ENCODE measurements at regions not wholly inside any gene's neighbourhood (a gene's known extent, or its start where the extent isn't known, plus 50 kb on each side); places are given as distances from the start of the nearest gene placed in this dataset.
"Not testable (repeated sequence)": the region's sequence is repeated elsewhere in the genome, so short reads cannot be mapped to it uniquely, and the experiment has no call there.

DNA sequence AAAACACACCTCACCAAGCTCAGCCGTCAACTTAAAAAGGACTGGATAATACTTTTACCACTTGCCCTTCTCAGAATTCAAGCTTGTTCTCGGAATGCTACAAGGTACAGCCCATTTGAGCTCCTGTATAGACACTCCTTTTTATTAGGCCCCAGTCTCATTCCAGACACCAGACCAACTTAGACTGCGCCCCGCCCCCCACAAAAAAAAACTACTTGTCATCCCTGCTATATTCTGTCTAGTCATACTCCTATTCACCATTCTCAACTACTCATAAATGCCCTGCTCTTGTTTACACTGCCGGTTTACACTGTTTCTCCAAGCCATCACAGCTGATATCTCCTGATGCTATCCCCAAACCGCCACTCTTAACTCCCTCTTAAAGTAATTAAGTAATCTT is 1220.5 kb downstream of the OTOL1 start:
- not testable (repeated sequence) for H3K36me3 Mint-ChIP-seq (ENCODE audit: low read depth); H3K27me3 Mint-ChIP-seq; H3K27ac Mint-ChIP-seq; H3K4me3 Mint-ChIP-seq; H3K4me1 Mint-ChIP-seq; H3K9me3 Mint-ChIP-seq; ATAC-seq (replicated peaks)

DNA sequence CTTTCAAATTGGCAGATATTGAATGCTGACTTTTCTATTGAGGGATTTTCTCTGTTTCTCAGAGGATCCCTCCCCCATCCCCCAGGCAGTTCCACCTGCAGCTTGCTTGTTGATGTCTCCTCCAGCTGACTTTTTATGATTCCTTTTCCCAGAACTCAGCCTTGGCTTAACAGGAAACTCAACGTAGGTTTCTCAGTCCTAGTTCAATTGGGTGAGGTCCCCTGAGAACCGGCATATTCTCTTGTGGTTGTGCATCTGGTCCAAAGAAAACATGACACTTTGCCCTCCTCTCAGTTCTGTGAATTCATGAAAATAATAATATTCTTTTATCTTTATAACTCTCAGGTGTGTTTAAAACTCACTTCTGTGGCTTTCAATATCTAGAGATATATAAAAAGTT is 1222.1 kb downstream of the OTOL1 start:
- H3K27me3 Mint-ChIP-seq, result no peaks in the 10 kb centered on the region
- H3K27ac Mint-ChIP-seq, result no peak overlapping the region
- H3K4me3 Mint-ChIP-seq, result no peak overlapping the region
- no peak for ATAC-seq (replicated peaks)
- H3K4me1 Mint-ChIP-seq, result no peaks in the 10 kb centered on the region
- no peaks in the 10 kb centered on the region for H3K36me3 Mint-ChIP-seq (ENCODE audit: low read depth)
- H3K9me3 Mint-ChIP-seq, result no peaks in the 10 kb centered on the region

DNA sequence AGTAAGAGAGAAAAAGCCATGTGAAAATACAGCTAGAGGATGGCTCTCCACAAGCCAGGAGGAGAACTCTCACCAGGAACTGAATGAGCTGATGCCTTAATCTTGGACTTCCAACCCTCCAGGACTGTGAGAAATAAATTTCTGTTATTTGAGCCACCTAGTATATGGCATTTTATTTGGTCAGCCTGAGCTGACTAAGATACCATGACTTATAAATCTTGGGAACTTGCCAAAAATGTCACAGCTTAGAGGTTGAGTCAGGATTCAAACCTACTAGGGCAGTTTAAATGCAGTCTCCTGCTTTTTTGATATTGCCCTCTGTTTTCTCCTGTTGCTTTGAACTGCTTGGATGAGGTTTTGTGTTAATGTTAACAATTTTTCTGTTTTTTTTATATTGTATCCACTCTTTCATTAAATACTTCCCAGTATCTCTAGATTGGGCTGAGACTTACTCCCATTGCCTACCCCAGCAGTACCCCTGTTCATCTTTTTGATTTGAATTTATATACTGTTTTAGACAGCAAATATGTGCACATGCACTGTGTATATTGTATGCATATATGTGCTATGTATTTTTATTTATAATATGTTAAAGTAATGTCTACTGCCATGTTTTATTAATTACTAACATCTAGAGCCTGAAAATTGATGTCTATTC is 1223.2 kb downstream of the OTOL1 start:
- no peak for ATAC-seq (replicated peaks)
- Mint-ChIP-seq H3K27me3 (no peaks in the 10 kb centered on the region), H3K9me3 (no peaks in the 10 kb centered on the region), H3K27ac (no peak overlapping the region), H3K4me1 (no peaks in the 10 kb centered on the region), H3K36me3 (ENCODE audit: low read depth) (no peaks in the 10 kb centered on the region), H3K4me3 (no peak overlapping the region)

DNA sequence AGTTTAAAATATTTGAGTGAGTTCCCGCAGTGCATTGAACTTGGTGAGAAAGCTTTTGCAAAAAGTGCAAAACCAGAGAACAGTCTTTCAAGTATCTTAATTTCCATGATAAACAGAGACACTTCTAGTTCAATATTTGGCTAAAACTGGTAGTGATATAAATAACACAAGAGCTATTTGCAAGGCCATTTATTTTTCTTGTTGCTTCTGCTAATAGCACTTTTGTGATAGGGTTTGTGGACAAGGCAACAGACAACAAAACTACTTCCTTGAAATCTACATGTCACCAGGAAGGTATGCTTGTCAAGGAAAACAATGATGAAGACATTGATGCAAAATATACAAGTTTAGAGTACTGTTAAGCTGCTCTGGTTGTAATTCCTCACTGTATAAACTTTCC is 1225.1 kb downstream of the OTOL1 start:
- H3K27me3 Mint-ChIP-seq, result no peaks in the 10 kb centered on the region
- no peaks in the 10 kb centered on the region for H3K36me3 Mint-ChIP-seq (ENCODE audit: low read depth)
- H3K9me3 Mint-ChIP-seq, result no peaks in the 10 kb centered on the region
- no peaks in the 10 kb centered on the region for H3K4me1 Mint-ChIP-seq
- H3K27ac Mint-ChIP-seq, result no peak overlapping the region
- no peak overlapping the region for H3K4me3 Mint-ChIP-seq
- ATAC-seq (replicated peaks), result no peak

DNA sequence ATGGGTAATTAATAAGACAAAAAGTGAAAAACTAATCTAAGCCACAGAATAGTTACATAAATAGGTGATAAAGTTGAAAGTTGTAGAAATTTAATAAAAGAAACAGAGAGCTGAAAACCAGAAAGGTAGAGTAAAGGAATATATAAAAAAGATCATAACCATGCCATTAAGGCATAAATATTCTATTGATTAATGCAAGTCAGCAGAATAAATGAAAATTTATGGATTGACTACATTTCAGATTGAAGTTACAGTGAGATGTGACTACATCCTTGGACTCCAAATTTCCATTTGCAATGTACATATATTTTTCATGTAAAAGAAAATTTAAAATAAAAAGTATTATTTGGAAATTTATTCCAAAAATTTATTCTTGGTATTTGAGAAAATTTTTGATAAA is 1225.7 kb downstream of the OTOL1 start:
- no peak overlapping the region for H3K27ac Mint-ChIP-seq
- no peak for ATAC-seq (replicated peaks)
- no peaks in the 10 kb centered on the region for H3K27me3 Mint-ChIP-seq
- no peaks in the 10 kb centered on the region for H3K9me3 Mint-ChIP-seq
- no peak overlapping the region for H3K4me3 Mint-ChIP-seq
- H3K36me3 Mint-ChIP-seq (ENCODE audit: low read depth), result no peaks in the 10 kb centered on the region
- no peaks in the 10 kb centered on the region for H3K4me1 Mint-ChIP-seq

DNA sequence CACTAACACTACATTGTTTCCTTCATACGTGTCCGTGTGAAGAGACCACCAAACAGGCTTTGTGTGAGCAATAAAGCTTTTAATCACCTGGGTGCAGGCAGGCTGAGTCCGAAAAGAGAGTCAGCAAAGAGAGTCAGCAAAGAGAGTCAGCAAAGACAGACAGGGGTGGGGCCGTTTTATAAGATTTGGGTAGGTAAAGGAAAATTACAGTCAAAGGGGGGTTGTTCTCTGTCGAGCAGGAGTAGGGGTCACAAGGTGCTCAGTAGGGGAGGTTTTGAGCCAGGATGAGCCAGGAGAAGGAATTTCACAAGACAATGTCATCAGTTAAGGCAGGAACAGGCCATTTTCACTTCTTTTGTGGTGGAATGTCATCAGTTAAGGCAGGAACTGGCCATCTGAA is 1226.2 kb downstream of the OTOL1 start:
- H3K4me1 Mint-ChIP-seq; ATAC-seq (replicated peaks): not testable (repeated sequence)

DNA sequence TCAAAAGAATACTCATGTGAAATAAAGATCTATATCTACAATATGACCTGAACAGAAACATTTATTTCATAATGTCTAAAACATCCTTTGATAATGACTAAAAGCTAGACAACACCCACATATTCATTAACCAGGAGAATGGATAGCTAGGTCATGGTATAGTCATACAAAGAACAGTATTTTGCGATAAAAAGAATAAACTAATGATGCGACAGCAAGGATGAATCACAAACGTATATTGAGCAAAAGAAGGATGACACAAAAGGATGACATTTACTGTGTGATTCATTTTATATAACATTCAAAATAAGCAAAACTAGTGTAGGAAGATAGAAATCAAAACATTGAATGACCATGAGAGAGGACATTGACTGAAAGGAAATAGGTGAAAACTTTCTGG is 1233.1 kb downstream of the OTOL1 start:
- H3K4me3 Mint-ChIP-seq, result no peak overlapping the region
- no peaks in the 10 kb centered on the region for H3K36me3 Mint-ChIP-seq (ENCODE audit: low read depth)
- H3K27me3 Mint-ChIP-seq, result no peaks in the 10 kb centered on the region
- no peak overlapping the region for H3K27ac Mint-ChIP-seq
- ATAC-seq (replicated peaks), result no peak
- no peaks in the 10 kb centered on the region for H3K4me1 Mint-ChIP-seq
- H3K9me3 Mint-ChIP-seq, result peaks cover 17% of the 10 kb centered on the region

More for the DNA sequence above, 1226.2 kb downstream of the OTOL1 start:
- H3K4me3 Mint-ChIP-seq; H3K27ac Mint-ChIP-seq; H3K36me3 Mint-ChIP-seq (ENCODE audit: low read depth); H3K9me3 Mint-ChIP-seq; H3K27me3 Mint-ChIP-seq: not testable (repeated sequence)

DNA sequence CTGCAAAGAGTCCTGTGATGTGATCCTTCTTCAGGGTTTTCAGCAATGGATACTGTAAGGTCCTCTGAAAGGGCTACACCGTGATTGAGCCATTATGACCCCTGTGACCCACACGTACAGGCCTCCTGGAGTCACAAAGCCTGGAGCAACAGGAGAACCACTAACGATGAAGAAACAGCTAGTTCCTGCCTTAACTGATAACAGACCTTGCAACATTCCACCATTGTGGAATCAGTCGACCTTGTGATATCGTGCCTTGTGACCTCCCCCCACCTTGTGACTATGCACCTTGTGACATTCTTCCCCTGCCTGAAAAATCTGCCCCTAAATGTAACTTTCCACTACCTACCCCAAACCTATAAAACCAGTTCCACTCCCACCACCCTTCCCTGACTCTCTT is 1235.4 kb downstream of the OTOL1 start:
- not testable (repeated sequence) for H3K27me3 Mint-ChIP-seq; H3K4me1 Mint-ChIP-seq; H3K27ac Mint-ChIP-seq; H3K36me3 Mint-ChIP-seq (ENCODE audit: low read depth); H3K4me3 Mint-ChIP-seq; ATAC-seq (replicated peaks)
- peaks cover 17% of the 10 kb centered on the region for H3K9me3 Mint-ChIP-seq

DNA sequence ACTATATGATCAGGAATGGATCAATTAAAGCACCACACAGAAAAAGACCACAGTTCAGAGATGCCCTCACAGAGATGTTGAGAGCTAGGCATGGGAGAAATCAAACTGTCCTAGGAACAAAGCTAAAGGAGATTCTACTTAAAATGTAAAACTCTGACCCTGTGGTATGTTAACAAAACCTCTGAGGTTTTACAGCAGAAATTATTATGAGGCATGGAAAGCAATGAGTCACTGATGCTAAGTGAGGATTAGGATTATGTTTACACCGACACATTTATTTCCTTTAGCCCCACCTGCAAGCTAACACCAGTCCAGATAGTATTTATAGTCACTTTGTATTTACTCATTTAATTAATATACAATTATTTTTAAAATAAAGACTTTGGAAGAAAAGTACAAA is 1242.2 kb downstream of the OTOL1 start:
- H3K36me3 Mint-ChIP-seq (ENCODE audit: low read depth), result no peaks in the 10 kb centered on the region
- H3K27ac Mint-ChIP-seq, result no peak overlapping the region
- H3K27me3 Mint-ChIP-seq, result no peaks in the 10 kb centered on the region
- H3K4me1 Mint-ChIP-seq, result no peaks in the 10 kb centered on the region
- H3K4me3 Mint-ChIP-seq, result no peak overlapping the region
- H3K9me3 Mint-ChIP-seq, result peaks cover 8% of the 10 kb centered on the region
- ATAC-seq (replicated peaks), result no peak

DNA sequence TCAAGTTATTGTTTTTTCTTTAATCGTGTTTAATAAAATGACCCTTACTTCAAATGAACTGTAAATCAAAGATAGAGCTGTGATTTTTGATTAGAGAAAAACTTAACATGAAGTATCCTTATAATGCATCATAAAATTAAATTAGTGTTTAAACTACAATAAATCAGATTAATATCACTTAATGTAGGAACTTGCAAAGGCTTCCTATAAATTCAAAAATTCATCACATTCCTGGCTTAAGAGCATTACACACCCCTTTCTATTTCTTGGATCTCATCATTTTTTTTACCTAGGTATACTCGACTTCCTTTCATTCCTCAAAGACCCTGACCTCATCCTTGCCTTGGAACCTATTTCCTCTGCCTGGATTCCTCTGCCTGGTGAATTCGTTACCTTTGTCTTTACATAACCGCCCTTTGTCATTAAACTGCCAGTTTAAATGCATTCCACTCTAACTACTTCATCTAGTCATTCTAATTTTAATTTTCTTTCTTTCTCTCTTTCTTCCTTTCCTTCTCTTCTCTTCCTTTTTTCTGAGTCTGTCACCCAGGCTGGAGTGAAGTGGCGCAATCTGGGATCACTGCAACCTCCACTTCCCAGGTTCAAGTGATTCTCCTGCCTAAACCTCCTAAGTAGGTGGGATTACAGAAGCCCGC is 1244.5 kb downstream of the OTOL1 start:
- Mint-ChIP-seq H3K27me3 (no peaks in the 10 kb centered on the region), H3K4me1 (no peaks in the 10 kb centered on the region)

DNA sequence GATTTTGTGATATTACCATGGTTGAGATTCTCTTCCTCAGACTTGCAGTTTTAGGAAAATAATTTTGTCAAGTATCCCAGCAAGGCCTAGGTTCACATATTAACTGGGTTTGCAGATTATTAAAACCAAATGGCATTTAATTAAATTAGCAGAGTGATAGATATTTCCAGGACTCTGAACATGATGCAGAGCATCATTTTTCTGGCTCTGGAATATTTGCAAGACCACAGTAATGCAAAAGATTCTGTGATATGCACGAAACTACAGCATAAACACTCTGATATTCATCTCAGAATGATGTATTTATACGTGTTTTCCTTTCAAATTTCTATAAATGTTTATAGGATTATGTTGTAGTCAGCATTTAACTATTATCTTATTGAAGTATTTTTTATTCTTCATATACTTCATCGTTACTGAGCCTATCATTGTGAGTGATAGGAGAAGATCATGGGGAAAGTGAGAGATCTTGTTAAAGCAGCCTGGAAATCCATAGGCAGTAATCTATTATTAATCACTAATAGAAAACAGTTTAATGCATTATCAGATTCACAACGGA is 1245.6 kb downstream of the OTOL1 start:
- Mint-ChIP-seq H3K4me1 (no peaks in the 10 kb centered on the region), H3K36me3 (ENCODE audit: low read depth) (no peaks in the 10 kb centered on the region), H3K27ac (no peak overlapping the region), H3K9me3 (peaks cover 17% of the 10 kb centered on the region), H3K27me3 (no peaks in the 10 kb centered on the region), H3K4me3 (no peak overlapping the region)
- no peak for ATAC-seq (replicated peaks)

More for the DNA sequence above, 1244.5 kb downstream of the OTOL1 start:
- no peak overlapping the region for H3K27ac Mint-ChIP-seq
- no peak for ATAC-seq (replicated peaks)
- no peaks in the 10 kb centered on the region for H3K36me3 Mint-ChIP-seq (ENCODE audit: low read depth)
- H3K4me3 Mint-ChIP-seq, result no peak overlapping the region
- H3K9me3 Mint-ChIP-seq, result peaks cover 17% of the 10 kb centered on the region

DNA sequence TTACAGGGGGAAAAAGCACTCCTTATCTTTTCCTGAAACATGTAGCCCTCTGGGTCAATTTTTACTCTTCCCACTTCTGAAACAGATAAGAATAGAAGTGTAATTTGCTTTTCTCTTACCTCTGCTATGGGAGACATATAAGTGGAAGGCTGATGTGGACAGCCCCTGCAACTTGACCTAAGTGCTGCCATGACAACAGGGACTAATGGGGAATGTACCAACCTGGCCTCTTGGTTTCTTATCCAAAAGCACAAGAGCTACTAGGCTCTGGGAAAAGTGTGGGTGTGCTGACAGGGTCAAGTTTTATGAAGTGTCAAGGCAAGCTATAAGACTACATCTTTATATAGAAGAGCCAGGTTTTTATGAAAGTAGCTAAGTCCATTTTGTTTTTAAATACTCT is 1246.5 kb downstream of the OTOL1 start:
- H3K36me3 Mint-ChIP-seq (ENCODE audit: low read depth), result no peaks in the 10 kb centered on the region
- H3K27me3 Mint-ChIP-seq, result no peaks in the 10 kb centered on the region
- H3K9me3 Mint-ChIP-seq, result peaks cover 17% of the 10 kb centered on the region
- ATAC-seq (replicated peaks), result no peak
- no peak overlapping the region for H3K27ac Mint-ChIP-seq
- no peak overlapping the region for H3K4me3 Mint-ChIP-seq
- H3K4me1 Mint-ChIP-seq, result no peaks in the 10 kb centered on the region

DNA sequence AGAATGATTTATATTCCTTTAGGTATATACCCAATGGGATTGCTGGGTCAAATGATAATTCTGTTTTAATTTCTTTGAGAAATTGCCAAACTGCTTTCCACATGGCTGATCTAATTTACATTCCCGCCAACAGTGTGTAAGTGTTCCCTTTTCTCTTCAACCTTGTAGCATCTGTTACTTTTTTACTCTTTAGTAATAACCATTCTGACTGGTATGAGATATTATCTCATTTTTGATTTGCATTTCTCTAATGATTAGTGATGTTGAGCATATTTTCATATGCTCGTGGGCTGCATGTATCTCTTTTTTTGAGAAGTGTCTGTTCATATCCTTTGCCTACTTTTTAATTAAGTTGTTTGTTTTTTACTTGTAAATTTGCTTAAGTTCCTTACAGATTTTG is 1264.2 kb downstream of the OTOL1 start:
- H3K36me3 Mint-ChIP-seq (ENCODE audit: low read depth), result no peaks in the 10 kb centered on the region
- H3K4me1 Mint-ChIP-seq, result no peaks in the 10 kb centered on the region
- H3K27me3 Mint-ChIP-seq, result no peaks in the 10 kb centered on the region
- no peak overlapping the region for H3K4me3 Mint-ChIP-seq
- H3K27ac Mint-ChIP-seq, result no peak overlapping the region
- peaks cover 7% of the 10 kb centered on the region for H3K9me3 Mint-ChIP-seq
- ATAC-seq (replicated peaks), result no peak

DNA sequence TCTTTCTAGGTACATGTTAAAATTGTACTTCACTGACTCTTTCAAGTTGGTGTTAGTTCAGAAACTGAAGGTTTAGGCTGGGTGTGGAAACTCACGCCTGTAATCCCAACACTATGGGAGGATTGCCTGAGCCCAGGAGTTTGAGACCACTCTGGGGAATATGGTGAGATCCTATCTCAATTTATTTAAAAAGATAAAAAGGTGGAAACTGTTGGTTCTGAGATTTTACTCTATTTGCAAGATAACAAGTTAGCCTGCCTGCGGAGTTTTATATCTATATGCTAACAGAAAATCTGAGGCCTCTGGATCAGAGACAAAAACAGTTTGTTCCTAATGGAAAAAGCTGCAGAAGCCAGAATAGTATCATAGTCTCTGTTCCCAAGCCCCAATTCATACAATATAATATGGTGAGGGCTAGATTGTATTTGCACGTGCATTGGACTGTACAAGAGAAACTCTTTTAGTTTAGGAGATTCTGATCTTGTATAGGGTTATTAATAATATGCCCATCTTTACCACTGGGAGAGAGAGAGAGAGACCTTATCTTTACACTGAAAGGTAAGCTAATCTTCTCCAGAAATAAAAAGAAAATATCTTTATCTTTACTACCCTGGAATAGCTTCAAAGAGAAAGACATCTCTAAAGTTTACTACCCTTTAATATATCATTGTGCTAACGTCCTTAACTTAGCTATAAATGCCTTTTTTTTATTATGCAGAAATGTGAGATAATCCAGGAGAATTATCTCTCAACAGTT is 1267.6 kb downstream of the OTOL1 start:
- Mint-ChIP-seq H3K4me3 (no peak overlapping the region), H3K27me3 (no peaks in the 10 kb centered on the region), H3K27ac (no peak overlapping the region), H3K36me3 (ENCODE audit: low read depth) (no peaks in the 10 kb centered on the region), H3K4me1 (no peaks in the 10 kb centered on the region), H3K9me3 (peaks cover 9% of the 10 kb centered on the region)
- no peak for ATAC-seq (replicated peaks)

DNA sequence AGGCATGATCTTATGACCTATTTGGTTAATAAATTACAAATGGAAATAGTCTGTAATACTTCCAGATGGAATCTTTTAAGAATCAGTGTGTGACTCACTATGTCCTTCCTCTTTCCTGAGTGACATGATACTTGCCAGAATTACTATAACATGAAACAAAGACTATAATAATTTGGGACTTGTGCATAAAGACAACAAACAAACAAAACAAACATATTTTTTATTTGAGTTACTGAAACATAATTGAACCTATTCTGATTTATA is 1268.1 kb downstream of the OTOL1 start:
- ATAC-seq (replicated peaks), result no peak
- Mint-ChIP-seq H3K4me3 (no peak overlapping the region), H3K9me3 (peaks cover 9% of the 10 kb centered on the region), H3K27me3 (no peaks in the 10 kb centered on the region), H3K4me1 (no peaks in the 10 kb centered on the region), H3K27ac (no peak overlapping the region), H3K36me3 (ENCODE audit: low read depth) (no peaks in the 10 kb centered on the region)

Measured in activated T-helper 17 cell treated with anti-CD3 and anti-CD28 coated beads, Interleukin-2, amount 50 U/mL, for 72 hours (primary cell).